HepG2 (cell line): ENCODE measurements at regions not wholly inside any gene's neighbourhood (a gene's known extent, or its start where the extent isn't known, plus 50 kb on each side); places are given as distances from the start of the nearest gene placed in this dataset.

Experiments
- ATAC-seq: fragments of 200-7000 bp; cut with Tn5 transposase; 3 replicates; pipeline ENCODE4 v1.9.1; 2020; ENCODE audit warnings: mild to moderate bottlenecking, moderate library complexity
- BruUV-seq: library from RNA; stranded (reverse); fragments of 400-500 nt; replicated peaks from 2 replicates; lab custom pipeline; 2021; lab: Mats Ljungman, UMichigan
- CTCF ChIA-PET: fragments of 300-600 bp; formaldehyde crosslinking; extraction: SDS; loops from one replicate; lab custom pipeline; 2021; ENCODE audit warnings: low total read pairs, inconsistent platforms, low intra/inter-chr PET ratio; lab: Yijun Ruan, JAX
- POLR2A ChIA-PET: fragments of 350-600 bp; sonication (Branson Sonifier 250); formaldehyde crosslinking; loops from one replicate; lab custom pipeline; 2020; ENCODE audit warnings: antibody characterized with exemption, inconsistent platforms; lab: Yijun Ruan, JAX
- DNase-seq: peaks from one replicate; pipeline ENCODE4 v3.0.0-alpha.2; 2015; ENCODE audit warnings: low spot score
- FAIRE-seq: peaks from 3 replicates; lab custom pipeline; 2011; peaks lifted over from hg19 to GRCh38; lab: Jason Lieb, UNC
- H2AFZ ChIP-seq: one replicate; pipeline ENCODE4 v1.6.1; 2011; ENCODE audit warnings: low read length, inconsistent platforms
- H3K27ac ChIP-seq: fragments of 300-600 bp; 3 replicates; pipeline ENCODE4 v1.8.0; 2011; ENCODE audit warnings: mixed run types, mild to moderate bottlenecking, mixed read lengths, low read length, inconsistent platforms; ENCODE audit not compliant: insufficient read depth; ENCODE audit errors: extremely low read length
- H3K27me3 ChIP-seq, 2 experiments: fragments of 200-600 bp in 1 of 2; 2 replicates in 1 of 2; 3 replicates in 1 of 2; pipeline versions ENCODE4 v1.6.0 to v1.8.0; 2011; ENCODE audit warnings: low read length in 2 of 2, mild to moderate bottlenecking in 2 of 2, moderate library complexity in 2 of 2, inconsistent platforms in 1 of 2; ENCODE audit not compliant: insufficient read depth in 2 of 2, control insufficient read depth in 1 of 2
- H3K36me3 ChIP-seq, 2 experiments: fragments of 200-600 bp in 1 of 2; replicated peaks in 1 of 2; 2 replicates in 1 of 2; 3 replicates in 1 of 2; pipeline versions ENCODE4 v1.5.1 to v1.8.0; 2011; ENCODE audit warnings: low read length in 2 of 2, inconsistent platforms in 1 of 2; ENCODE audit not compliant: insufficient read depth in 2 of 2, control insufficient read depth in 1 of 2
- H3K4me1 ChIP-seq: 2 replicates; pipeline ENCODE4 v1.5.1; 2012; ENCODE audit warnings: low read length, inconsistent platforms; ENCODE audit not compliant: insufficient read depth
- H3K4me2 ChIP-seq: 2 replicates; pipeline ENCODE4 v1.6.0; 2011; ENCODE audit warnings: low read depth, low read length, inconsistent platforms
- H3K4me3 ChIP-seq, 3 experiments: fragments of 200-600 bp in 1 of 3; sonication (generic), shearing (Covaris generic) in 1 of 3; replicated peaks in 1 of 3; 2 replicates each; pipeline ENCODE4 v1.5.1; 2011 to 2016; ENCODE audit warnings: low read length in 3 of 3, inconsistent platforms in 2 of 3, low read depth in 2 of 3, mild to moderate bottlenecking in 2 of 3, control low read depth in 1 of 3, mixed read lengths in 1 of 3; ENCODE audit not compliant: insufficient read depth in 1 of 3
- H3K79me2 ChIP-seq: one replicate; pipeline ENCODE4 v1.6.1; 2011; ENCODE audit warnings: low read length, inconsistent platforms; ENCODE audit not compliant: insufficient read depth
- H3K9ac ChIP-seq: 2 replicates; pipeline ENCODE4 v1.6.0; 2011; ENCODE audit warnings: mild to moderate bottlenecking, low read depth, low read length, inconsistent platforms; ENCODE audit not compliant: insufficient read depth
- H3K9me3 ChIP-seq: 2 replicates; pipeline ENCODE4 v1.5.1; 2012; ENCODE audit warnings: mild to moderate bottlenecking, low read length
- H4K20me1 ChIP-seq: 2 replicates; pipeline ENCODE4 v1.6.0; 2011; ENCODE audit warnings: inconsistent platforms, mild to moderate bottlenecking, low read length, moderate library complexity; ENCODE audit not compliant: insufficient read depth
- LRRFIP1 ChIP-seq: sonication (generic); formaldehyde crosslinking; conservative IDR thresholded peaks from 2 replicates; pipeline ENCODE4 v1.4.0; 2020; ENCODE audit warnings: missing genetic modification reagents
- ZHX2 ChIP-seq, 2 experiments: sonication (generic) in 1 of 2; formaldehyde crosslinking in 1 of 2; IDR thresholded peaks; 2 replicates each; pipeline versions ENCODE4 v1.6.1 to v1.9.0; 2014 to 2022; ENCODE audit warnings: antibody characterized with exemption in 1 of 2, borderline replicate concordance in 1 of 2, inconsistent platforms in 1 of 2, low read depth in 1 of 2, missing genetic modification reagents in 1 of 2
- ZNF709 ChIP-seq: sonication (generic); formaldehyde crosslinking; IDR thresholded peaks from 2 replicates; pipeline ENCODE4 v1.5.0; 2020; ENCODE audit warnings: mild to moderate bottlenecking, missing genetic modification reagents
- WGBS: methylation state at CpG from one replicate; pipeline ENCODE4 v1.1.6; 2017; ENCODE audit warnings: low lambda C conversion rate; 5-methylcytosine and 5-hydroxymethylcytosine counted together
- in situ Hi-C: cut with HindIII; loops from 2 replicates; pipeline ENCODE4 v1.10.0; 2017; ENCODE audit warnings: low pct_unique_long_range_greater_than_20kb; ENCODE audit not compliant: extremely low pct_ligation_motif_present
- intact Hi-C: fragments of 100-400 bp; cut with micrococcal nuclease; formaldehyde crosslinking; loops from one replicate; pipeline ENCODE4 v1.10.0; 2022; ENCODE audit not compliant: unreplicated experiment

- BruUV-seq = no TSS peak
- no peaks in the 10 kb centered on the region for H4K20me1 ChIP-seq
- in situ Hi-C loops (no loop called here), intact Hi-C loops (no loop called here)
- DNase-seq = no peak
- no peak for ATAC-seq
- H2AFZ ChIP-seq = no peak overlapping the region
- 18% methylated on average over 9 of the region's 9 CpGs for WGBS
- POLR2A ChIA-PET = no interaction called here
- no peak overlapping the region for H3K27ac ChIP-seq
- no peaks in the 10 kb centered on the region for H3K9me3 ChIP-seq
- no peak overlapping the region for H3K4me2 ChIP-seq
- no peaks in the 10 kb centered on the region for H3K36me3 ChIP-seq
- H3K9ac ChIP-seq = no peak overlapping the region
- no peaks in the 10 kb centered on the region for H3K4me1 ChIP-seq
- H3K27me3 ChIP-seq = 0 out of 5 replicates have a peak, but pooled peaks cover 0 to 1% of the 10 kb centered on the region in 2 experiments
- H3K79me2 ChIP-seq = no peaks in the 10 kb centered on the region
- no peak for TF ChIP-seq LRRFIP1 (CRISPR knock-in tag)
- TF ChIP-seq ZNF709 = no peak
- TF ChIP-seq ZHX2 (IDR thresholded peaks at IDR 0.05; ENCODE audit: low read depth) = no peak
- no peak for TF ChIP-seq ZHX2 (CRISPR knock-in tag; IDR thresholded peaks at IDR 0.05; ENCODE audit: borderline replicate concordance)
- TF ChIP-seq, all 625 proteins: peak for 0
- H3K4me3 ChIP-seq = no peak overlapping the region
- CTCF ChIA-PET = no interaction called here
- FAIRE-seq = no peak
Measured at GRCh38 chr10:120970595-120971529, 119.7 kb downstream of the WDR11 start.
